Stimulated activated CD4-positive, alpha-beta T cell treated with anti-CD3 and anti-CD28 coated beads, Interleukin-1b, Interleukin-23, amount 100 ng/mL, for 48 hours (primary cell): ENCODE measurements at regions not wholly inside any gene's neighbourhood (a gene's known extent, or its start where the extent isn't known, plus 50 kb on each side); places are given as distances from the start of the nearest gene placed in this dataset.

ENCODE experiments used
- DNase-seq: peaks from one replicate; pipeline ENCODE4 v3.0.0-alpha.2; 2020

GRCh38 chr2:5751873-5752482 is 59.8 kb downstream of the SOX11 start:
- DNase-seq, result no peak

DNA sequence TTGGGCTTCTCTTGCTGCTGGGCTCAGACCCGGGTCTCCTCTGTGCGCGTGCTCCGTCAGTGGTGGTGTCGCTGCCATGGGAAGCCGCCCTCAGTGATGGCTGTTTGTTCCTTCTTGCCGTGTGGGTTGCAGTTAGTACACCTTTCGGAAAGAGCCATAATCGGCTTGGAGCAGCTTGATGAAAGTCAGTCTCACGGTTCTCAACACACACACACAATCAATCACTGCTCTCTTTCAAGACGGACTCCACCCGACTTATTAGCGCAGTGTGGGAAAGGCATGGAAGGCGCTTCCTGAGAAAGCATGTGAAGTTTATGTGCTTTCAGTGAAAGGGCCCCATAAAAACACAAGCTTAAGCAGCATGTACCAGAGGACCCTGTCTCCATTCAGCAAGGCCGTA is 64.1 kb downstream of the SOX11 start:
- DNase-seq, result no peak

GRCh38 chr2:5758346-5758745 is 66.2 kb downstream of the SOX11 start:
- DNase-seq, result no peak

GRCh38 chr2:5759949-5760348 is 67.8 kb downstream of the SOX11 start:
- no peak for DNase-seq

- DNase-seq, result no peak
These were observed 71.3 kb downstream of the SOX11 start for GRCh38 chr2:5763531-5763930.

GRCh38 chr2:5764041-5764440 is 71.9 kb downstream of the SOX11 start:
- no peak for DNase-seq

DNA sequence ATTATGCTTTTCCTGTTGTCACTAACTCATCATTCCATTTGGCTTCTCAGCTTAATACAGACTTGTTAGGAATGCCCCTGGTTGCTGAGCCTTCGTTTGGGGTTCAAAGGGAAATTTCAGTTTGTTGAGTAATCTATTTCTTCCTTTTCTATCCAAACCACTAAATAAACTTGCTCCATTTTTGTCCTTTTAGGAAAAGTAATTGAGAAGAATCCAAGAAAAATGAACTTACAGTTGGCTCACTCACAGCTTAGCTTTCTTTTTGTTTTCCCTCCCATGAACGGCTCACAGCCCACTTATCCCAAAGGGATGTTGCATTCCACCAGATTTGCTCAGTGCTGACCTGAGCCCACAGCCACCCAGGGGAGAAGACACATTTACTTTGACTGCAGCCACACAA is 73.9 kb downstream of the SOX11 start:
- no peak for DNase-seq

DNA sequence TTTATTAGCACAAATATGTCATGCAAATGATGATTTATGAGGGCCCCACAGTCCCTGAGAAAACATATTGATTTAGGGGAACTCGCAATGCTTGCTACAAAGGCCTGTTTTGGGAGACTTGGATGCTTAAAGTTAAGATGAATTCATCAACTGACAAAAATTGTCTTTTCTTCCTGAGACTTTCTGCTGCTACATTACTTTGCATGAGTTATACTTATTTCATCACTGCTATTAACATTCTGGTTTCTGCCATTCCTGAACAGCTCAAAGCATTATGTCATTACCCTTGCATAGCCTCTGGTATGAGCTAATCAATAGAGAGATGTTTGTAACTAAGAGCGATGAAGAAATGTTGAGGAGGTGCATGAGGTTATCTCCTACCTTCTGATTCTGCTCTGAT is 74.4 kb downstream of the SOX11 start:
- no peak for DNase-seq

DNA sequence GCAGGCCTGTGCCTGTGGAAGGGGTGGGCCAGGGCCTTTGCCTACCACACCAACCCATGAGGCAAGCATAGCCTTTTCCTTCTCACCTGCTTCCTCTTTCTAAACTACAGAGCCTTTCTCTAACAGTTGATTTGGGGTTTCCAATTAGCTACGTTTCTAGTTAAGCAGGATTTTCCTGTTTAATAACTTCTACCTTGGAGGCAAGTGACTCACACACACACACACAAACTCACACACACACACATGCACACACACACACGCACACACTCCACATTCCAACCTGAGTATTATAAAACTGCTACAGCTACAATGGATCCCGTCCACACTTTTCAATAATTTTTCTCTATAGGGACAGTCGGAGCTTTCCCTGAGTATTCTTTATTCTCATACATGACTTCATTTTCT is 84.9 kb downstream of the SOX11 start:
- no peak for DNase-seq

DNA sequence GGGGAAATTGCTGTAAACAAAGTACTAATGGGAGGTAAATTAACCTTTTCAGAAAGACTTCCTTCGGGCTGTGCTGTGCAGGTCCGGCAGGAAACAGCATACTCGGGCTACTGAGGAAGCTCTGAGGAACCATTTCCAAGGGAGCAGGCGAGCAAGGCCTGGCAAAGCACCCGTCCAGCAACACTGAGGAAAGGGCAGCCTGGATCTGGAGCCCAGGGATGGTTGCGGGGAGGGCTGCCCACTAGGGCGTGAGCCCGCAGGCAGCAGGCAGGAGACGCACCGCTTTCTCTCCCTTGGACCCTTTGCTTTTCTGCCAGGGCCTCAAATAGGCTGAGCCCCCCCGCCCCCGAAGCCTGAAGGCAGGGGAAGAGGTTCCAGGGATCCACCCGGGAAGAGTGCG is 89.5 kb downstream of the SOX11 start:
- no peak for DNase-seq

- no peak for DNase-seq
These were observed 89.9 kb downstream of the SOX11 start for GRCh38 chr2:5782103-5782502.

GRCh38 chr2:5788447-5788846 is 96.3 kb downstream of the SOX11 start:
- DNase-seq, result no peak

DNA sequence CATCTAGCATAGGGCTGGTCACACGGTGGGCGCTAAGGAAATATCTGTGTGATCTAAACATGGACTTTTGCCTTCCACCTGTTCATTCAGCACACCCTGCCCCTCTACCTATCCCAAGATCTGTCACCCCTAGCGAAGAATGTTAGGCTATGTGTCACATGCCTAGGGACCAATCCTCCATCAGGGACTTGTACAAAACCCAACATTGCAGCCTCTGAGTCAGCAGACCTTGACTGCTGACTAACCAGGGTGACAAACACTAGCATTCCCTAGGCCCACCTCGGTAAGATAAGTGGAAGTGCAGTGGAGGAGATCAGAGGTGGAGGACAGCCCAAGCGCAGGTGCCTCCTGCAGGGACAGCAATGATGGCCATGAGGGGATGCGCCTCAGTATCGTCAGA is 99.2 kb downstream of the SOX11 start:
- DNase-seq, result no peak

DNA sequence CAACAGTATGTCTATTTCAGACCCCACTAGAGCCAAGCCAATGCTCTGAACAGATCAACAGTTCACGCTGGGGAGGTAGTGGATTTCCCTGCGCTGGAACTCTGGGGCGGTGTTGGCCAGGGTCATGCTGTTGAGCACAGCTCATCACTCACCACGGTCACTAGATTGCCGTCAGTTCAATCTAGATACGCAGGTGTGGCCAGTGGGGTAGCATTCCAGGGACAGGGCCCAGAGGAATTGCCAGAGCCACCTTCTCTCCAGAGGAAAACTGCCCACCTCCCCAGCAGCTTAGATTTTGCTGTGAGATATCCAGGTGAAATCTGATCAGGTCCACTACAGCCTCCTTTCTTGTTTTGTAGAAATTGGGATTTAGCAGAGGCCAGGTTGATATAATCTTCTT is 101.8 kb downstream of the SOX11 start:
- DNase-seq, result no peak

DNA sequence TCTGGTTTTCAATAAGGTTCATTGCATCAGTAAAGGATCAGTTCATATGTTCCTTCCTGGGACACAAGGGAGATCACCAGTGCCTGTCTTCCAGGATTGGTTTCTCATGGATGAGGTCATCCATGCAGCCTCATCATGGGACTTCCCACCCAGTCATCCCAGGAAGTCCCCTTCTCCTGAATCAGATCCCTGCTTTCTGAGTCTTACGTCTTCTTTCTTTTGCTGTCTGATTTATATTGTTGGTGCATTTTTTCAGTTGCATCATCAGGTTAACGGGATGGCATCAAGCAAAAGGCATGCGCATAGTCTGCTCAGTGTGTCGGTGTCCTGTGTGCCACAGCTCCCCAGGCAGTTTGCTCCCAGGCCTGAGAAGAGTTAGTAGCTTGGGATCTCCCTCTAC is 105.9 kb downstream of the SOX11 start:
- no peak for DNase-seq

DNA sequence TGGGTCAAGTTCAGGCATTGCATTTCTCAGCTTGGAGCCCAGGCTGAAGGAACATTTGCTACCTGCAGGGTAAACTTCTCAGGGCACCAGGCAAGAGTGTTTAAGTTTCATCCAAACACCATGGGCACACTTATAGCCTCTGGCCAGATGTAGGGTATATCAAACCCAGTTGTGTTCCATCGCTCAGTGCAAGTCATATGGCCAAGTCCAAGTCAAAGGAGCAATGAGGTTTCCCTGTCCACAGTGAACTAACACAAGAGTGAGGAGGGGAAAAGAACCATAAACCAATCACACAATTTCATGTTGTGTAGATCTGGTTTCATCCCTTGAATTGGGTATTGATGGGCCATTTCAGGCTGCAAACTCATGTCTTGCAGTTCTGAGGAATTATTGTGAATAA is 107.2 kb downstream of the SOX11 start:
- no peak for DNase-seq

GRCh38 chr2:5803547-5803946 is 111.4 kb downstream of the SOX11 start:
- DNase-seq, result no peak

DNA sequence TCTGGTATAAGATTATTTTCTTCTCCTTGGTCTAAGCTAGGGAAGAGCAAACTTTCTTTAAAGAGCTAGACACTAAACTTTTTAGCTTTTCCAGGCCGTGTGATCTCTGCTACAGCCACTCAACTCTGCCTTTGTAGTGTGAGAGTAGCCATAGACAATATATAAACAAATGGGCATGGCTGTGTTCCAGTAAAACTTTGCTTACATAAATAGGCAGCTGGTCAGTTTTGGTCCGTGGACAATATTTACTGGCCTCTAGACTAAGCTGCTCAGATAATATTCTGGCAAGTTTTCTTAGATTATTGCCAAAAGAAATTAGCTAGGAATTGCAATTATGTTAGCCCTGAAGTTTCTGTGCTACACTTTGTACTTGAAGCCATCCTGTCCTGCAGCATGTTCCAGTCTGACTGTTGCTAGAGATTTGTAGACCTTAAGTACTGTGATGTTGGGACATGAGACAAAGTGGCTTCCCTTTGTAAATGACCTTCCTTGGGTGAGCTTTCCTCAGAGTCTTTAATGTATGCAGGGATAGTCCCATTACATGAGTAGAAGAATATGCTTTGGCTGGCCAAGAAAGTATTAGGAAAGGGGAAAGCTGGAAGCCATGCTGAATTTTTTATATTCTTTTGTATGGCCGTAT is 126.9 kb downstream of the SOX11 start:
- no peak for DNase-seq

DNA sequence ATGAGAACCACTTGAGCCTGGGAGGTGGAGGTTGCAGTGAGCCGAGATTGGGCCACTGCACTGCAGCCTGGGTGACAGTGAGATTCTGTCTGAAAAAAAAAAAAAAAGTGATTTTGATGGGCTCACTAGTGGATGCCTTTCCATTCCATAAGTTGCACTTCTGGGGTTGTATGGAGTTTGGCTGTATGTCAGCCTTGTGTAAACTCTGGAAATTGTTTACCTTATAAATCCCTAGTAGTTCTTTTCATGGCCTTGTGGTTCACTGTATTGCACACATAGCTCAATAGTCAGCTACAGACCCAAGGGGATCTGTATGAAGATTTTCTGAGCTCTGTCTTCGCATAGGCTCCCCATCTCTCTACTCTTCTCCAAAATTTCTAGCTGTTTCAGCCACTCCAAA is 131.9 kb downstream of the SOX11 start:
- DNase-seq, result no peak

DNA sequence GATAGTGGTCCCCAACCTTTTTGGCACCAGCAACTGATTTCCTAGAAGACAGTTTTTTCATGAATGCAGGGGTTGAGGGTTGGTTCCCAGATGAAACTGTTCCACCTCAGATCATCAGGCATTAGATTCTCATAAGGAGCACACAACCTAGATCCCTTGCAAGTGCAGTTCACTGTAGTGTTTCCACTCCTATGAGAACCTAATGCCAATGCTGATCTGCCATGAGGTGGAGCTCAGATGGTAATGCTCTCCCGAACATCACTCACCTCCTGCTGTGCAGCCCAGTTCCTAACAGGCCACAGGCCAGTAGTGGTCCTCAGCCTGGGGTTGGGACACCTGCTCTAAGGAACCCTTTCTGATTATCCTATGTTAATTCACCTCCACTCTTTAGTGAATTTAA is 133.5 kb downstream of the SOX11 start:
- DNase-seq, result no peak

- no peak for DNase-seq
These were observed 134.9 kb downstream of the SOX11 start for GRCh38 chr2:5826979-5827655.

DNA sequence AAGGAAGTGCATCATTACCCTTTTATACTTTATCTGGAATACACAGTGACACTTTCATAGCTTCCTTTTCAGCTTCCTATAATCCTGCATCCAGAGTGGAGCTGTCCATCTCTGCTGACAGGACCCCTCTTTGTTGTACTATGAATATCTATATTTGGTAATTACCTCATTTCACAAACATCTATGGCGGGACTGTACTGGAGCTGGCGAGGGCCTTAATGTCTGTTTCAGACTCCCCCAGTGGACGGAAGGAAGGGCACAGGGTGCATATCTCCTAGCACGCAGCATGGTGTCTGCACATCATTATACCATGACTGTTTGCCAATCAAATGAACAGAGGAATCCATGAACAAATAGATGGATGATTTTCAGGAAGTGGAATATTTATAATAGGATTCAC is 142.3 kb downstream of the SOX11 start:
- DNase-seq, result no peak

GRCh38 chr2:5839550-5839949 is 147.4 kb downstream of the SOX11 start:
- DNase-seq, result no peak

DNA sequence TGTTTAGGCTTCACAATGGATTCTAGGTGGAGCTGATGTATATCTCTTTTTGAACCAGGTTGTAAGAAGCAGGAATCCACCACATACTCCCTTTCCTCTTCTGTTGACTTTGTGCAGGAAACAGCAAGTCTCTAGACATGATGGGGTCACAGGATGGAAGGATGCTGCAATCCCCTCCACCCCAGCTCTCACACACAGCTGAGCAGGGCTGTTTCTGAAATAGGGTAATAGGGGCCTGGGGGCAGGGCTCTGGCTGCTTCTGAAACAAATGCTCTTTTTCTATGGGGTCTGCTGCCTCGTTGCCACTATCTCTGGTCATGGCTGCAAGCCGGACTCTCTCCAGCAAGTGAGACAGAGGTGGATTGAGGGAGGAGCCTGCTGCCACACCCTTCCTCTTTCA is 148.9 kb downstream of the SOX11 start:
- DNase-seq, result no peak

DNA sequence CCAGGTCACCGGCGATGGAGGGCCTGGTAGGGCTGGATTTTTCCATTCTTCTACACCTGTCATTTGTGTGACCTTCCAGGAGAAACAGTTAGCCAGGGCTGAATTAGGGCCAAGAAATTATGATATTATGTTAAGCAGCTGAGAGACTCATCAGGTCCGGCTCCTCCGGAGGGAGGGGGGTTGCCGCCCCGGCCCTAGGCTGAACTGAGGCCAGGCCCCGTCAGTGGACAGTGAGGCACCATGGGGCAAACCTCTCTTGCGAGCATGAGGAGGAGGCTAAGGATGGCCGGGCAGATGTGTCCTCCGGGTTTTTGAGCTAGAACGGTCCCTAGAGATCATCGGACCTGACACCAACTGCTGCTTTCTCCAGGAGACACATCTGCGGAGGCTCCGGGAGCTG is 150.1 kb downstream of the SOX11 start:
- no peak for DNase-seq
